OCI-LY3 (cell line): ENCODE measurements at regions not wholly inside any gene's neighbourhood (a gene's known extent, or its start where the extent isn't known, plus 50 kb on each side); places are given as distances from the start of the nearest gene placed in this dataset.

Source experiments
- CTCF ChIP-seq: fragments of 200-600, 300-600 bp; sonication (generic); IDR thresholded peaks from 2 replicates; pipeline ENCODE4 v1.5.1; 2014; ENCODE audit warnings: antibody characterized with exemption, low read length, low read depth
- EZH2phosphoT487 ChIP-seq: fragments of 200-600 bp; shearing (Covaris generic); IDR thresholded peaks from 2 replicates; pipeline ENCODE4 v1.6.1; 2018; ENCODE audit warnings: antibody characterized with exemption, mixed run types, low read depth

- no peak for TF ChIP-seq CTCF
- TF ChIP-seq EZH2phosphoT487, result no peak
Measured at GRCh38 chr12:127035011-127035879, 1231.7 kb upstream of the TMEM132C start.
